Mucosa of descending colon (tissue), 3 donors: ENCODE measurements at regions not wholly inside any gene's neighbourhood (a gene's known extent, or its start where the extent isn't known, plus 50 kb on each side); places are given as distances from the start of the nearest gene placed in this dataset.

Source experiments
- ATAC-seq: fragments of 200-7000 bp; cut with Tn5 transposase; one replicate; pipeline ENCODE4 v1.9.1; 2020; ENCODE audit warnings: mild to moderate bottlenecking, moderate library complexity
- DNase-seq, 3 donors: peaks; one replicate each; pipeline ENCODE4 v3.0.0-alpha.2; 2020
- H3K36me3 ChIP-seq: fragments of 200-600 bp; one replicate; pipeline ENCODE4 v1.8.0; 2021; ENCODE audit warnings: low read depth, mild to moderate bottlenecking
- H3K4me1 ChIP-seq: fragments of 200-600 bp; one replicate; pipeline ENCODE4 v1.8.0; 2021; ENCODE audit warnings: low read depth, mild to moderate bottlenecking
- H3K4me3 ChIP-seq: fragments of 200-600 bp; one replicate; pipeline ENCODE4 v1.8.0; 2021; ENCODE audit warnings: mild to moderate bottlenecking
- H3K9me3 ChIP-seq: fragments of 200-600 bp; one replicate; pipeline ENCODE4 v1.8.0; 2021; ENCODE audit warnings: mild to moderate bottlenecking
- intact Hi-C, 2 donors: fragments of 100-400 bp; cut with DNase I in 1 of 2; cut with micrococcal nuclease in 1 of 2; formaldehyde crosslinking; loops; one replicate each; pipeline versions ENCODE4 v1.11.0 to v1.11.1; 2022; cut with DNase I, micrococcal nuclease
- TF ChIP-seq, protein P1 (sequence below): fragments of 200-600 bp; IDR thresholded peaks from one replicate; pipeline ENCODE4 v1.8.0; 2022; ENCODE audit warnings: antibody characterized with exemption, mild to moderate bottlenecking
- donor health status: DM: no; HTN: no; CAD: no; lungs with moderate emphysema.
- donor health status: DM: no; HTN: no; CAD: no.
- donor health status: DM: no; HTN: yes; CAD: no.

DNA sequence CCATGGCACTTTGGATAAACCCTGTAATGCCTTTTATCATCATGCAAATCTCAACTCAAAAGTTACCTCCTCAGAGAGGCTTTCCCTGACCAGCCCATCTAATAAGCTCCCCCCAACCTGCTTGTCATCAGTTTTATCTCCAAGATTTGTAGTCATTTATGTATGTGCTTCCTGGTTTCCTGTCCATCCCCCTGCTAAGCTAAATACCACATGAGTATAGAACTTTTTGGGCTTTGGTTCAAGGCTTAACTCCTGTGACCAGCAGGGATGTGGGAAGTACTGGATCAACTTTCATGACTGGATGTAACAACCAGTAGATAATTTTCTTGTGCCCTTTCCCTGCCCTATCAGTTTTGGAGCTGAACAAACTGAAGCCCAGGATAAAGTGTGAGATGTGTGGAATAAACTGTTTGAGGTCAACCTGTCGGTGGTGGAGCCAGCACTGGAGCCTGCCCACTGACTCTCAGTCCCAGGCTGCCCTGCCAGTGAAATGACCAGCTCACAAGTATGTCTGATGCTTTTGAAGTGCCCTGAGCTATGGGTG, 148.6 kb downstream of the CYP26A1 start:
- intact Hi-C loops: no loop called here
- no peak for ATAC-seq

DNA sequence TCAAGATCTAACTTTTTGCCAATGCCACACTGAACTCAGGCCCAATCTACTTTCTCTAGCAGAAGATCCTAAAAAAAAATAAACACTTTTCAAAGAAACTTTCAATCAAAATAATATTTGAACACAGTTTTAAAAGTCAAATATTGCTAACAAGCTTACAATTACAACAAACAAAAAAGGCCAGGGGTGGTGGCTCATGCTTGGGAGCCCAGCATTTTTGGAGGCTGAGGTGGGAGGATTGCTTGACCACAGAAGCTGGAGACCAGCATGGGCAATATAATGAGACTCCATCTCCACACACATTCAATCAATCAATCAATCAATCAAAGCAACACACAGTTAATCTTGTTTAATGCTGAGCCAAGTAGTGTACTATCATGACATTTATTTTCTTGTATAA, 149.2 kb downstream of the CYP26A1 start:
- intact Hi-C loops: no loop called here

More for the DNA sequence above, 148.6 kb downstream of the CYP26A1 start:
- DNase-seq: no peak
- no peaks in the 10 kb centered on the region for H3K36me3 ChIP-seq
- no peaks in the 10 kb centered on the region for H3K4me1 ChIP-seq
- H3K9me3 ChIP-seq: no peaks in the 10 kb centered on the region
- H3K4me3 ChIP-seq: no peak overlapping the region
- TF ChIP-seq, protein P1, sequence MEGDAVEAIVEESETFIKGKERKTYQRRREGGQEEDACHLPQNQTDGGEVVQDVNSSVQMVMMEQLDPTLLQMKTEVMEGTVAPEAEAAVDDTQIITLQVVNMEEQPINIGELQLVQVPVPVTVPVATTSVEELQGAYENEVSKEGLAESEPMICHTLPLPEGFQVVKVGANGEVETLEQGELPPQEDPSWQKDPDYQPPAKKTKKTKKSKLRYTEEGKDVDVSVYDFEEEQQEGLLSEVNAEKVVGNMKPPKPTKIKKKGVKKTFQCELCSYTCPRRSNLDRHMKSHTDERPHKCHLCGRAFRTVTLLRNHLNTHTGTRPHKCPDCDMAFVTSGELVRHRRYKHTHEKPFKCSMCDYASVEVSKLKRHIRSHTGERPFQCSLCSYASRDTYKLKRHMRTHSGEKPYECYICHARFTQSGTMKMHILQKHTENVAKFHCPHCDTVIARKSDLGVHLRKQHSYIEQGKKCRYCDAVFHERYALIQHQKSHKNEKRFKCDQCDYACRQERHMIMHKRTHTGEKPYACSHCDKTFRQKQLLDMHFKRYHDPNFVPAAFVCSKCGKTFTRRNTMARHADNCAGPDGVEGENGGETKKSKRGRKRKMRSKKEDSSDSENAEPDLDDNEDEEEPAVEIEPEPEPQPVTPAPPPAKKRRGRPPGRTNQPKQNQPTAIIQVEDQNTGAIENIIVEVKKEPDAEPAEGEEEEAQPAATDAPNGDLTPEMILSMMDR: no peak

DNA sequence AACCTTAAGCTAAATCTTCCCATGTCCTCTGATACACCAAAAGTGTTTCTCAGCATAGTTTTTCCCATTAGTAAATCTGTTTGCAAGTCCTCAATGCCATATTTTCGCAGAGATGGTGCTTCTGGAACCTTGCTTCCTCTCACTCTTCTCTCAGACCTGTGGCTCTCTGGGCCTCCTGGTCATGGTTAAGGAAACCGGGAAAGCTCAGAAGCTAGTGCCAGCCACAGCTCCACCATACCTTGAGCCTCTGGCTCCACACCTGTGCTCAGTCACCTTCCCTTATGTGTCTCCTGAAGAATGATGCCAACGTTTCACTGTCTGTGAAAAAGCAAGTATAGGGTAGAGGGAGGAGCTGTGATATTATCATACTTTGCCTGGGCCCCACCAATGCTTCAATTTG, 149.6 kb downstream of the CYP26A1 start:
- TF ChIP-seq, protein P1: no peak
- H3K4me1 ChIP-seq: no peaks in the 10 kb centered on the region
- DNase-seq (no peak), ATAC-seq (no peak)
- H3K4me3 ChIP-seq: no peak overlapping the region
- H3K9me3 ChIP-seq: no peaks in the 10 kb centered on the region
- intact Hi-C loops: no loop called here
- H3K36me3 ChIP-seq: no peaks in the 10 kb centered on the region

More for the DNA sequence above, 149.2 kb downstream of the CYP26A1 start:
- no peaks in the 10 kb centered on the region for H3K36me3 ChIP-seq
- ATAC-seq (no peak), DNase-seq (no peak)
- H3K4me3 ChIP-seq: no peak overlapping the region
- H3K9me3 ChIP-seq: no peaks in the 10 kb centered on the region
- no peaks in the 10 kb centered on the region for H3K4me1 ChIP-seq
- TF ChIP-seq, protein P1: no peak

DNA sequence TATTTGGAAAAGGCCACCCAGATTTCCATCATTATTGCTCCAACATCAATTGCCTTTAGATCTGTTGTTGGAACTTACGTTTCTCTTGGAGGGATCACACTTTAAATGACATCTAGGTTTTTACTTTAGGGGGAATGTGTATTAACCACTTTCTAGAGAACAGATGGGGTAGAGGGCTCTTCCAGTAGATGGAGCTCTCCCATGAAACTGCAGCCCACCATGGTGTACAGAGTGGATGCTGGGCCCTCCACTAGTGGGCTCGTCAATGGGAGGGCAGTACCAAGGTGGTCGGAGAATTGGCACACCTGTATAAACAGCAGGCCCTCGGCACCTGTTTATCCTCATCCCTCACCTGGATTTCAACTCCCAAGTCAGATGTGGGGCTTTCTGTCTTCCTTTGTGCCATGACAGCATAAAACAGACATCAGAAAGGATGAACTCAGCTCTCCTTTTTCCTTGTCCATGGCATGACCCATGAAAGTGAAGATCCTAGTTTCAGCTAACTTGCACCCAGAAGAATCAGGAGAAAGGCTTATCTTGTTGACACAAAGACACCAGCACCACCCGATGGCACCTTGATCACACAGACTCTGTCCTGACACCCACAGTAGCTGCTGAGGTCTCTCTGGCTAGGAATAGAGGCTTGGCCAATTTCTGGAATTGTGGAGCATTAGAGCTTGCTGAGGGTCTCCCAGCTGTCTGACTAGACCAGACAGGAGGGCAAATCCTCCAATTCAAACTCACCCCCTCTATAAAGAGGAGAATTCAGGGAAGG, 150.5 kb downstream of the CYP26A1 start:
- TF ChIP-seq, protein P1: no peak
- H3K9me3 ChIP-seq: no peaks in the 10 kb centered on the region
- no peaks in the 10 kb centered on the region for H3K4me1 ChIP-seq
- intact Hi-C loops: no loop called here
- ATAC-seq (peak; percentile 26), DNase-seq (peak in 1 of 3 donors; percentile 31)
- no peak overlapping the region for H3K4me3 ChIP-seq
- H3K36me3 ChIP-seq: no peaks in the 10 kb centered on the region

DNA sequence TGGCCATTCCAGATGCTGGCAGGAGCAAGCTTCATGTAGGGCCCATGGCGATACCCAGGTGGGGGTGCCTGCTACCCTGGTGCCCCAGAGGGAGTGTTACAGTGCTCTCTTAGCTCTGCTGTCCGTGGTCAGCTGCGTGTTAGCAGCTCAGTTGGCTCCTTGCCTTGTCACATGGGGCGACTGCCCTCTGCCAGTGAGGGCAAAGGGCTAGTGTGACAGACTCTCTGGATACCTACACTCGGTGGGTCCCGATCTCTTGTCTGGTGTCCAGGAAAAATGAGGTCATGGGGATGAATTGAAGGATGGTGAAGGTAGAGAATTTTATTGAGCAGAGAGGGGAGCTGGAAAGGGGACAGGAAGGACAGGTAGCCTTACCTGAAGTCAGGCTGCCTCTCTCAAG, 152.2 kb downstream of the CYP26A1 start:
- TF ChIP-seq, protein P1: no peak
- Histone ChIP-seq H3K9me3 (no peaks in the 10 kb centered on the region), H3K36me3 (no peaks in the 10 kb centered on the region), H3K4me1 (no peaks in the 10 kb centered on the region), H3K4me3 (no peak overlapping the region)
- DNase-seq: no peak
- peak; percentile 17 for ATAC-seq
- intact Hi-C loops: no loop called here
